GM19193 (cell line): ENCODE measurements at regions not wholly inside any gene's neighbourhood (a gene's known extent, or its start where the extent isn't known, plus 50 kb on each side); places are given as distances from the start of the nearest gene placed in this dataset.

Source experiments
- POLR2A ChIP-seq: IDR thresholded peaks from 4 replicates; pipeline ENCODE4 v1.6.1; 2011; ENCODE audit not compliant: insufficient read depth, insufficient read length; ENCODE audit errors: extremely low read depth

- TF ChIP-seq POLR2A: no peak
Observed at GRCh38 chr2:58514252-58514651, 273.1 kb upstream of the FANCL start.

- TF ChIP-seq POLR2A: no peak
Observed at GRCh38 chr2:58512878-58513277, 271.8 kb upstream of the FANCL start.

- no peak for TF ChIP-seq POLR2A
Observed at GRCh38 chr2:58508006-58508405, 266.9 kb upstream of the FANCL start.

GRCh38 chr2:58503918-58504317 lies 262.8 kb upstream of the FANCL start:
- TF ChIP-seq POLR2A: no peak

GRCh38 chr2:58502931-58503330 lies 261.8 kb upstream of the FANCL start:
- no peak for TF ChIP-seq POLR2A

- no peak for TF ChIP-seq POLR2A
Observed at GRCh38 chr2:58501371-58502160, 260.4 kb upstream of the FANCL start.

GRCh38 chr2:58497168-58497567 lies 256.0 kb upstream of the FANCL start:
- TF ChIP-seq POLR2A: no peak

- TF ChIP-seq POLR2A: no peak
Observed at GRCh38 chr2:58495806-58496205, 254.7 kb upstream of the FANCL start.

- TF ChIP-seq POLR2A: no peak
Observed at GRCh38 chr2:58494071-58494501, 253.0 kb upstream of the FANCL start.

- no peak for TF ChIP-seq POLR2A
Observed at GRCh38 chr2:58484629-58485028, 243.5 kb upstream of the FANCL start.

GRCh38 chr2:58484221-58484620 lies 243.1 kb upstream of the FANCL start:
- TF ChIP-seq POLR2A: no peak

- no peak for TF ChIP-seq POLR2A
Observed at GRCh38 chr2:58483307-58483706, 242.2 kb upstream of the FANCL start.

- TF ChIP-seq POLR2A: no peak
Observed at GRCh38 chr2:58481670-58482069, 240.5 kb upstream of the FANCL start.

GRCh38 chr2:58480141-58480540 lies 239.0 kb upstream of the FANCL start:
- no peak for TF ChIP-seq POLR2A

GRCh38 chr2:58479535-58480140 lies 238.5 kb upstream of the FANCL start:
- TF ChIP-seq POLR2A: no peak

- TF ChIP-seq POLR2A: no peak
Observed at GRCh38 chr2:58476556-58476955, 235.4 kb upstream of the FANCL start.

GRCh38 chr2:58475756-58476155 lies 234.6 kb upstream of the FANCL start:
- no peak for TF ChIP-seq POLR2A

GRCh38 chr2:58473165-58473564 lies 232.0 kb upstream of the FANCL start:
- TF ChIP-seq POLR2A: no peak
